SK-N-SH treated with all-trans-retinoic acid at 6 μM for 48 hours (cell line): ENCODE measurements at regions not wholly inside any gene's neighbourhood (a gene's known extent, or its start where the extent isn't known, plus 50 kb on each side); places are given as distances from the start of the nearest gene placed in this dataset.

Experiments used
- ATAC-seq: fragments of 200-7000 bp; cut with Tn5 transposase; 3 replicates; pipeline ENCODE4 v1.9.1; 2020; ENCODE audit warnings: mild to moderate bottlenecking, moderate library complexity
- ARNTL ChIP-seq: fragments of 450-650 bp; formaldehyde crosslinking; IDR thresholded peaks from 2 replicates; pipeline ENCODE4 v1.5.0; 2020; ENCODE audit warnings: low read depth, mild to moderate bottlenecking, moderate library complexity, borderline replicate concordance
- BACH2 ChIP-seq: fragments of 250-450 bp; sonication (Bioruptor Pico); IDR thresholded peaks from 2 replicates; pipeline ENCODE4 v1.9.0; 2021; ENCODE audit warnings: mild to moderate bottlenecking, borderline replicate concordance
- CSDC2 ChIP-seq: fragments of 250-450 bp; sonication (Bioruptor Pico); IDR thresholded peaks from 2 replicates; pipeline ENCODE4 v1.5.0; 2020; ENCODE audit warnings: mild to moderate bottlenecking, moderate library complexity
- CSRNP3 ChIP-seq: fragments of 250-450 bp; sonication (Bioruptor Pico); IDR thresholded peaks from 2 replicates; pipeline ENCODE4 v1.5.1; 2021; ENCODE audit warnings: mild to moderate bottlenecking, moderate library complexity
- ESRRG ChIP-seq: fragments of 250-450 bp; sonication (Bioruptor Pico); IDR thresholded peaks from 2 replicates; pipeline ENCODE4 v1.6.1; 2021; ENCODE audit warnings: mild to moderate bottlenecking
- GLIS3 ChIP-seq: fragments of 250-450 bp; sonication (Bioruptor Pico); IDR thresholded peaks from 2 replicates; pipeline ENCODE4 v1.5.0; 2020; ENCODE audit warnings: mild to moderate bottlenecking, moderate library complexity
- ISL1 ChIP-seq: fragments of 250-450 bp; sonication (Bioruptor Pico); IDR thresholded peaks from 2 replicates; pipeline ENCODE4 v2.1.2; 2022; ENCODE audit warnings: mild to moderate bottlenecking, moderate library complexity
- OSR1 ChIP-seq: fragments of 250-450 bp; sonication (Bioruptor Pico); IDR thresholded peaks from 2 replicates; pipeline ENCODE4 v1.8.0; 2022; ENCODE audit warnings: moderate library complexity, mild to moderate bottlenecking, inconsistent platforms
- RARB ChIP-seq: fragments of 250-450 bp; sonication (Bioruptor Pico); IDR thresholded peaks from 2 replicates; pipeline ENCODE4 v1.8.0; 2021; ENCODE audit warnings: mild to moderate bottlenecking, moderate library complexity
- SNAI2 ChIP-seq: fragments of 250-450 bp; sonication (Bioruptor Pico); IDR thresholded peaks from 2 replicates; pipeline ENCODE4 v1.5.0; 2020; ENCODE audit warnings: mild to moderate bottlenecking, moderate library complexity
- TCF4 ChIP-seq: fragments of 250-450 bp; sonication (Bioruptor Pico); IDR thresholded peaks from 2 replicates; pipeline ENCODE4 v1.8.0; 2021; ENCODE audit warnings: mild to moderate bottlenecking, moderate library complexity, borderline replicate concordance
- TOX ChIP-seq: fragments of 250-450 bp; sonication (Bioruptor Pico); IDR thresholded peaks from 2 replicates; pipeline ENCODE4 v1.8.0; 2021; ENCODE audit warnings: mild to moderate bottlenecking, moderate library complexity, borderline replicate concordance
- TSHZ2 ChIP-seq: fragments of 250-450 bp; sonication (Bioruptor Pico); IDR thresholded peaks from 2 replicates; pipeline ENCODE4 v1.5.0; 2020; ENCODE audit warnings: mild to moderate bottlenecking, moderate library complexity
- ZFP3 ChIP-seq: fragments of 250-450 bp; sonication (Bioruptor Pico); IDR thresholded peaks from 2 replicates; pipeline ENCODE4 v1.5.0; 2020; ENCODE audit warnings: mild to moderate bottlenecking, moderate library complexity
- ZFP30 ChIP-seq: fragments of 450-650 bp; formaldehyde crosslinking; IDR thresholded peaks from 2 replicates; pipeline ENCODE4 v1.5.0; 2022; ENCODE audit warnings: mild to moderate bottlenecking, moderate library complexity
- ZNF565 ChIP-seq: fragments of 450-650 bp; formaldehyde crosslinking; conservative IDR thresholded peaks from 2 replicates; pipeline ENCODE4 v1.5.0; 2020; ENCODE audit warnings: low read depth, mild to moderate bottlenecking, moderate library complexity
- ZNF70 ChIP-seq: fragments of 450-650 bp; formaldehyde crosslinking; IDR thresholded peaks from 2 replicates; pipeline ENCODE4 v1.5.0; 2020; ENCODE audit warnings: mild to moderate bottlenecking, moderate library complexity
- ZNF8 ChIP-seq: fragments of 450-650 bp; formaldehyde crosslinking; IDR thresholded peaks from 2 replicates; pipeline ENCODE4 v1.5.0; 2020; ENCODE audit warnings: mild to moderate bottlenecking, moderate library complexity
- TF ChIP-seq, protein P1 (sequence below): fragments of 250-450 bp; sonication (Bioruptor Pico); IDR thresholded peaks from 2 replicates; pipeline ENCODE4 v1.8.0; 2021; ENCODE audit warnings: low read depth, mild to moderate bottlenecking, moderate library complexity, borderline replicate concordance
- TF ChIP-seq, protein P2 (sequence below): fragments of 250-450 bp; sonication (Bioruptor Pico); IDR thresholded peaks from 2 replicates; pipeline ENCODE4 v1.5.1; 2020; ENCODE audit warnings: low read depth, mild to moderate bottlenecking, moderate library complexity

- no peak for ATAC-seq
Observed at GRCh38 chr5:66337626-66338226, 193.6 kb downstream of the SREK1 start.

GRCh38 chr5:66338828-66339227, 194.7 kb downstream of the SREK1 start:
- ATAC-seq = no peak
- TF ChIP-seq ARNTL (no peak), BACH2 (CRISPR knock-in tag) (no peak)

More at GRCh38 chr5:66337626-66338226, 193.6 kb downstream of the SREK1 start:
- TF ChIP-seq ZFP3 (CRISPR knock-in tag) (no peak), OSR1 (CRISPR knock-in tag) (no peak), ZNF8 (CRISPR knock-in tag) (no peak), ARNTL (no peak), ISL1 (CRISPR knock-in tag) (no peak), CSRNP3 (no peak), TOX (no peak), ZNF70 (no peak), GLIS3 (no peak)
- TF ChIP-seq, protein P1, sequence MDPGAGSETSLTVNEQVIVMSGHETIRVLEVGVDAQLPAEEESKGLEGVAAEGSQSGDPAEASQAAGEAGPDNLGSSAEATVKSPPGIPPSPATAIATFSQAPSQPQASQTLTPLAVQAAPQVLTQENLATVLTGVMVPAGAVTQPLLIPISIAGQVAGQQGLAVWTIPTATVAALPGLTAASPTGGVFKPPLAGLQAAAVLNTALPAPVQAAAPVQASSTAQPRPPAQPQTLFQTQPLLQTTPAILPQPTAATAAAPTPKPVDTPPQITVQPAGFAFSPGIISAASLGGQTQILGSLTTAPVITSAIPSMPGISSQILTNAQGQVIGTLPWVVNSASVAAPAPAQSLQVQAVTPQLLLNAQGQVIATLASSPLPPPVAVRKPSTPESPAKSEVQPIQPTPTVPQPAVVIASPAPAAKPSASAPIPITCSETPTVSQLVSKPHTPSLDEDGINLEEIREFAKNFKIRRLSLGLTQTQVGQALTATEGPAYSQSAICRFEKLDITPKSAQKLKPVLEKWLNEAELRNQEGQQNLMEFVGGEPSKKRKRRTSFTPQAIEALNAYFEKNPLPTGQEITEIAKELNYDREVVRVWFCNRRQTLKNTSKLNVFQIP = no peak
- TF ChIP-seq, protein P2, sequence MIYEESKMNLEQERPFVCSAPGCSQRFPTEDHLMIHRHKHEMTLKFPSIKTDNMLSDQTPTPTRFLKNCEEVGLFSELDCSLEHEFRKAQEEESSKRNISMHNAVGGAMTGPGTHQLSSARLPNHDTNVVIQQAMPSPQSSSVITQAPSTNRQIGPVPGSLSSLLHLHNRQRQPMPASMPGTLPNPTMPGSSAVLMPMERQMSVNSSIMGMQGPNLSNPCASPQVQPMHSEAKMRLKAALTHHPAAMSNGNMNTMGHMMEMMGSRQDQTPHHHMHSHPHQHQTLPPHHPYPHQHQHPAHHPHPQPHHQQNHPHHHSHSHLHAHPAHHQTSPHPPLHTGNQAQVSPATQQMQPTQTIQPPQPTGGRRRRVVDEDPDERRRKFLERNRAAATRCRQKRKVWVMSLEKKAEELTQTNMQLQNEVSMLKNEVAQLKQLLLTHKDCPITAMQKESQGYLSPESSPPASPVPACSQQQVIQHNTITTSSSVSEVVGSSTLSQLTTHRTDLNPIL (CRISPR knock-in tag) = no peak

DNA sequence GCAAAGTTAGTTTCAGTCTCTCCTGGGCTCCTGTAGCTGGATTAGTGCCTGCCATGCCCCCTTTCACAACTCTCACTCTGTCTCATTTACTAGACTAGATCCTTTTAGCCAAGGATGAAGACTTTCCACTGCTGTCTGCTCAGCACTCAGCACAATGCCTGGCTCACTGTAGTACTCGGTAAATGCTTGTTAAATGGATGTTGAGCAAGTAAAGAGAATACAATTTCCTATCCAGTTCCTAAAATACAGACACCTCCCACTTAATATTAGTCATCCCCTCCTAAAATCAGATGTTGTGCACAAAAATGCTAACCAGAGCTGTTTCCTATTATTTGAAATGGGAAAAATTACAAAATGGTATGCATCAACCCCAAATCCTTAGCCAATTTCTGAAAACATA, 195.8 kb downstream of the SREK1 start:
- no peak for ATAC-seq
- TF ChIP-seq OSR1 (CRISPR knock-in tag) (no peak), BACH2 (CRISPR knock-in tag) (no peak), TOX (no peak), SNAI2 (CRISPR knock-in tag) (no peak), RARB (CRISPR knock-in tag) (no peak), ISL1 (CRISPR knock-in tag) (no peak), CSDC2 (no peak), GLIS3 (no peak)
- TF ChIP-seq, all 23 proteins: peak for 0

GRCh38 chr5:66340786-66341185, 196.7 kb downstream of the SREK1 start:
- ATAC-seq = no peak
- TF ChIP-seq SNAI2 (CRISPR knock-in tag) (no peak), ESRRG (CRISPR knock-in tag) (no peak), ZFP30 (no peak), RARB (CRISPR knock-in tag) (no peak), GLIS3 (no peak)

DNA sequence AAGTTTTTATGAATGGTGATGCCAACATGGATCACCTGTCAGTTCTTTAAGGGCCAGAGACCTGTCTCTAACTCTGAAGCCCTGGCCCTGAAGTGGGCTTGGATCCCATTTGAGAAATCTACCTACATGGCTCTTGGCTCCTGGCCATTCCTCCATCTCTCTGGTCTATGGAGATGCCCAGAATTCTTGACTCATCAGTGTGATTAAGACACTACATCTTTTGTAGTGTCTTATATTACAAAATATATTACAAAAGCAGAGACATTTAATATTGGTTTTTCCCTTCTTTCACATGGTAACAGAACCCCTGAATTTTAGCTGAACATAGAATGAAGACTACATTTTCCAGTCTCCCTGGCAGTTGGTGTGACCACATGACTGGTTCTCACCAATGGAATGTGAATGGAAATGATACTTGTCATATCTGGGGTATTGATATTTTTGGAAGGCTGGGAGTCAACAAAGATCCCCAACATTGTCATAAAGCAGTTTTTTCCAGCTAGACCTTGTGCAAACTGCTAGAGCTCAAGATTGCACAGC, 198.3 kb downstream of the SREK1 start:
- TF ChIP-seq ARNTL (no peak), CSRNP3 (no peak), CSDC2 (no peak), OSR1 (CRISPR knock-in tag) (no peak), ZNF565 (CRISPR knock-in tag) (no peak)
- ATAC-seq = no peak

DNA sequence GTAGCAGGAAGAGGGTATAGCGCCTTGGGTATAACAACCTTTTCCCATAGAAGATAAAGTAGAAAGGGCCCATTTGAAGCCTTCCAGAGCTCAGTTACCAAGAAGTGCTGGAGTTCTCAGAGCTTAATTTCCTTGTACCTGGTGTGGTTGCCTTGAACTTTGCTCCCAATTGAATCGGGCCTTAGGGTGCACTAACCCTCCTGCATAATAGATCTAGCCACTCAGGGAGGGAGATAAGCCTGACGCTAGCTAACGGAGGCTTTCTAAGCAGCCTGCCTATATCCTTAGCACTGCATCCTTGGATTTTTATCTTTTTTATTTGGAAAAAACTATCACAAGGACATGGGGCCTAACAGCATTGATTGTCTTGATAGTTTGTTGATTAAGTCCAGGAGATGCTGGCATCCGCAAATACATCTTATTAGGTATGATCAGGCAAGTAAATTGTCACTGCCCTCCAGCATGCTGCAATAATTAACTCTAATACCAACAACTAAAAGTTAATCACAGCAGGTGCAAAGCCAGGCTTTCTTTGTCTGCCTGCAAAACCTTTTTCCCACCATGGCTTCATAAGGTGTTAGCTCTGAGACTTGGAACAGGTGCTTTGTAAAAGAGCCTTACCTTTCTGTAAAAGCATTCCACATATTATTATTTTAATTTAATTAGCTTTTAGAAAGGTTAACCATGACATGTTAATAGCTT, 199.4 kb downstream of the SREK1 start:
- ATAC-seq = no peak
- no peak for TF ChIP-seq ZNF8 (CRISPR knock-in tag)
- TF ChIP-seq, protein P2 (CRISPR knock-in tag) = no peak
- TF ChIP-seq, protein P1 = no peak
- no peak for TF ChIP-seq ESRRG (CRISPR knock-in tag)
- TF ChIP-seq TCF4 = no peak
- no peak for TF ChIP-seq ZFP3 (CRISPR knock-in tag)
- no peak for TF ChIP-seq TSHZ2 (CRISPR knock-in tag)
- no peak for TF ChIP-seq RARB (CRISPR knock-in tag)
